H1 (cell line): ENCODE measurements at regions not wholly inside any gene's neighbourhood (a gene's known extent, or its start where the extent isn't known, plus 50 kb on each side); places are given as distances from the start of the nearest gene placed in this dataset.

Source experiments
- CHD2 ChIP-seq: IDR thresholded peaks from 2 replicates; pipeline ENCODE4 v1.6.1; 2012; ENCODE audit warnings: low read length, improper control_type of control experiment
- RXRA ChIP-seq: IDR thresholded peaks from 2 replicates; pipeline ENCODE4 v1.6.1; 2011; ENCODE audit warnings: low read depth, mild to moderate bottlenecking, low read length, moderate library complexity; ENCODE audit not compliant: insufficient read depth
- SP4 ChIP-seq: IDR thresholded peaks from 2 replicates; pipeline ENCODE4 v1.6.1; 2012; ENCODE audit warnings: low read length, inconsistent platforms
- USF2 ChIP-seq: IDR thresholded peaks from 2 replicates; pipeline ENCODE4 v1.6.1; 2011; ENCODE audit warnings: low read length, improper control_type of control experiment
- TF ChIP-seq, protein P1 (sequence below): fragments of 300-600 bp; sonication (generic); IDR thresholded peaks from 2 replicates; pipeline ENCODE4 v1.7.1; 2012; ENCODE audit warnings: low read length, moderate library complexity, mild to moderate bottlenecking, inconsistent platforms; ENCODE audit not compliant: insufficient replicate concordance

GRCh38 chr5:116848954-116849581 lies 274.4 kb upstream of the SEMA6A start (continued):
- TF ChIP-seq, protein P1, sequence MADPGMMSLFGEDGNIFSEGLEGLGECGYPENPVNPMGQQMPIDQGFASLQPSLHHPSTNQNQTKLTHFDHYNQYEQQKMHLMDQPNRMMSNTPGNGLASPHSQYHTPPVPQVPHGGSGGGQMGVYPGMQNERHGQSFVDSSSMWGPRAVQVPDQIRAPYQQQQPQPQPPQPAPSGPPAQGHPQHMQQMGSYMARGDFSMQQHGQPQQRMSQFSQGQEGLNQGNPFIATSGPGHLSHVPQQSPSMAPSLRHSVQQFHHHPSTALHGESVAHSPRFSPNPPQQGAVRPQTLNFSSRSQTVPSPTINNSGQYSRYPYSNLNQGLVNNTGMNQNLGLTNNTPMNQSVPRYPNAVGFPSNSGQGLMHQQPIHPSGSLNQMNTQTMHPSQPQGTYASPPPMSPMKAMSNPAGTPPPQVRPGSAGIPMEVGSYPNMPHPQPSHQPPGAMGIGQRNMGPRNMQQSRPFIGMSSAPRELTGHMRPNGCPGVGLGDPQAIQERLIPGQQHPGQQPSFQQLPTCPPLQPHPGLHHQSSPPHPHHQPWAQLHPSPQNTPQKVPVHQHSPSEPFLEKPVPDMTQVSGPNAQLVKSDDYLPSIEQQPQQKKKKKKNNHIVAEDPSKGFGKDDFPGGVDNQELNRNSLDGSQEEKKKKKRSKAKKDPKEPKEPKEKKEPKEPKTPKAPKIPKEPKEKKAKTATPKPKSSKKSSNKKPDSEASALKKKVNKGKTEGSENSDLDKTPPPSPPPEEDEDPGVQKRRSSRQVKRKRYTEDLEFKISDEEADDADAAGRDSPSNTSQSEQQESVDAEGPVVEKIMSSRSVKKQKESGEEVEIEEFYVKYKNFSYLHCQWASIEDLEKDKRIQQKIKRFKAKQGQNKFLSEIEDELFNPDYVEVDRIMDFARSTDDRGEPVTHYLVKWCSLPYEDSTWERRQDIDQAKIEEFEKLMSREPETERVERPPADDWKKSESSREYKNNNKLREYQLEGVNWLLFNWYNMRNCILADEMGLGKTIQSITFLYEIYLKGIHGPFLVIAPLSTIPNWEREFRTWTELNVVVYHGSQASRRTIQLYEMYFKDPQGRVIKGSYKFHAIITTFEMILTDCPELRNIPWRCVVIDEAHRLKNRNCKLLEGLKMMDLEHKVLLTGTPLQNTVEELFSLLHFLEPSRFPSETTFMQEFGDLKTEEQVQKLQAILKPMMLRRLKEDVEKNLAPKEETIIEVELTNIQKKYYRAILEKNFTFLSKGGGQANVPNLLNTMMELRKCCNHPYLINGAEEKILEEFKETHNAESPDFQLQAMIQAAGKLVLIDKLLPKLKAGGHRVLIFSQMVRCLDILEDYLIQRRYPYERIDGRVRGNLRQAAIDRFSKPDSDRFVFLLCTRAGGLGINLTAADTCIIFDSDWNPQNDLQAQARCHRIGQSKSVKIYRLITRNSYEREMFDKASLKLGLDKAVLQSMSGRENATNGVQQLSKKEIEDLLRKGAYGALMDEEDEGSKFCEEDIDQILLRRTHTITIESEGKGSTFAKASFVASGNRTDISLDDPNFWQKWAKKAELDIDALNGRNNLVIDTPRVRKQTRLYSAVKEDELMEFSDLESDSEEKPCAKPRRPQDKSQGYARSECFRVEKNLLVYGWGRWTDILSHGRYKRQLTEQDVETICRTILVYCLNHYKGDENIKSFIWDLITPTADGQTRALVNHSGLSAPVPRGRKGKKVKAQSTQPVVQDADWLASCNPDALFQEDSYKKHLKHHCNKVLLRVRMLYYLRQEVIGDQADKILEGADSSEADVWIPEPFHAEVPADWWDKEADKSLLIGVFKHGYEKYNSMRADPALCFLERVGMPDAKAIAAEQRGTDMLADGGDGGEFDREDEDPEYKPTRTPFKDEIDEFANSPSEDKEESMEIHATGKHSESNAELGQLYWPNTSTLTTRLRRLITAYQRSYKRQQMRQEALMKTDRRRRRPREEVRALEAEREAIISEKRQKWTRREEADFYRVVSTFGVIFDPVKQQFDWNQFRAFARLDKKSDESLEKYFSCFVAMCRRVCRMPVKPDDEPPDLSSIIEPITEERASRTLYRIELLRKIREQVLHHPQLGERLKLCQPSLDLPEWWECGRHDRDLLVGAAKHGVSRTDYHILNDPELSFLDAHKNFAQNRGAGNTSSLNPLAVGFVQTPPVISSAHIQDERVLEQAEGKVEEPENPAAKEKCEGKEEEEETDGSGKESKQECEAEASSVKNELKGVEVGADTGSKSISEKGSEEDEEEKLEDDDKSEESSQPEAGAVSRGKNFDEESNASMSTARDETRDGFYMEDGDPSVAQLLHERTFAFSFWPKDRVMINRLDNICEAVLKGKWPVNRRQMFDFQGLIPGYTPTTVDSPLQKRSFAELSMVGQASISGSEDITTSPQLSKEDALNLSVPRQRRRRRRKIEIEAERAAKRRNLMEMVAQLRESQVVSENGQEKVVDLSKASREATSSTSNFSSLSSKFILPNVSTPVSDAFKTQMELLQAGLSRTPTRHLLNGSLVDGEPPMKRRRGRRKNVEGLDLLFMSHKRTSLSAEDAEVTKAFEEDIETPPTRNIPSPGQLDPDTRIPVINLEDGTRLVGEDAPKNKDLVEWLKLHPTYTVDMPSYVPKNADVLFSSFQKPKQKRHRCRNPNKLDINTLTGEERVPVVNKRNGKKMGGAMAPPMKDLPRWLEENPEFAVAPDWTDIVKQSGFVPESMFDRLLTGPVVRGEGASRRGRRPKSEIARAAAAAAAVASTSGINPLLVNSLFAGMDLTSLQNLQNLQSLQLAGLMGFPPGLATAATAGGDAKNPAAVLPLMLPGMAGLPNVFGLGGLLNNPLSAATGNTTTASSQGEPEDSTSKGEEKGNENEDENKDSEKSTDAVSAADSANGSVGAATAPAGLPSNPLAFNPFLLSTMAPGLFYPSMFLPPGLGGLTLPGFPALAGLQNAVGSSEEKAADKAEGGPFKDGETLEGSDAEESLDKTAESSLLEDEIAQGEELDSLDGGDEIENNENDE, result no peak
- TF ChIP-seq USF2, result no peak
- TF ChIP-seq SP4, result no peak
- no peak for TF ChIP-seq CHD2
- no peak for TF ChIP-seq RXRA
